ENCODE measurements at regions not wholly inside any gene's neighbourhood (a gene's known extent, or its start where the extent isn't known, plus 50 kb on each side); places are given as distances from the start of the nearest gene placed in this dataset.
"Not testable (repeated sequence)": the region's sequence is repeated elsewhere in the genome, so short reads cannot be mapped to it uniquely, and the experiment has no call there.

- Histone ChIP-seq H3K9ac (ENCODE audit: low read depth, low read length) (no peak overlapping the region), H3K9me3 (ENCODE audit: insufficient read depth, low read length, severe bottlenecking) (no peaks in the 10 kb centered on the region), H3K4me2 (ENCODE audit: insufficient read depth, low read length) (no peak overlapping the region), H3K36me3 (ENCODE audit: insufficient read depth, low read length) (no peaks in the 10 kb centered on the region), H3K27me3 (ENCODE audit: insufficient read depth, low read length, poor library complexity) (no peaks in the 10 kb centered on the region), H2AFZ (ENCODE audit: low read depth, low read length) (no peak overlapping the region), H3K79me2 (ENCODE audit: insufficient read depth, low read length) (no peaks in the 10 kb centered on the region), H4K20me1 (ENCODE audit: insufficient read depth, low read length) (no peaks in the 10 kb centered on the region), H3K27ac (ENCODE audit: low read length) (no peak overlapping the region), H3K4me1 (ENCODE audit: insufficient read depth, low read length) (no peaks in the 10 kb centered on the region), H3K4me3 (ENCODE audit: low read depth in 1 of 2, low read length in 2 of 2) (no peak overlapping the region)
- ATAC-seq (ENCODE audit: insufficient read depth, low read depth), result no peak
- TF ChIP-seq EZH2 (IDR thresholded peaks at IDR 0.05; ENCODE audit: borderline replicate concordance, low read depth, low read length, severe bottlenecking) (no peak), CTCF (IDR thresholded peaks at IDR 0.05; ENCODE audit: borderline replicate concordance, extremely low read depth, low read length, poor library complexity, severe bottlenecking) (no peak)
- no peak for DNase-seq
These were observed 169.7 kb downstream of the TMEM47 start for GRCh38 chrX:34487364-34487763.

GRCh38 chrX:34483980-34484379 is 173.1 kb downstream of the TMEM47 start:
- no peaks in the 10 kb centered on the region for H3K27me3 ChIP-seq (ENCODE audit: insufficient read depth, low read length, poor library complexity)

GRCh38 chrX:34470507-34470906 is 186.6 kb downstream of the TMEM47 start:
- no peaks in the 10 kb centered on the region for H3K9me3 ChIP-seq (ENCODE audit: insufficient read depth, low read length, severe bottlenecking)
- no peaks in the 10 kb centered on the region for H3K27me3 ChIP-seq (ENCODE audit: insufficient read depth, low read length, poor library complexity)
- no peak overlapping the region for H3K9ac ChIP-seq (ENCODE audit: low read depth, low read length)
- H3K79me2 ChIP-seq (ENCODE audit: insufficient read depth, low read length), result no peaks in the 10 kb centered on the region
- H3K27ac ChIP-seq (ENCODE audit: low read length), result no peak overlapping the region
- H3K4me2 ChIP-seq (ENCODE audit: insufficient read depth, low read length), result no peak overlapping the region
- H3K36me3 ChIP-seq (ENCODE audit: insufficient read depth, low read length), result no peaks in the 10 kb centered on the region
- ATAC-seq (ENCODE audit: insufficient read depth, low read depth) (no peak), DNase-seq (no peak)
- no peak overlapping the region for H3K4me3 ChIP-seq (ENCODE audit: low read depth in 1 of 2, low read length in 2 of 2)
- no peak overlapping the region for H2AFZ ChIP-seq (ENCODE audit: low read depth, low read length)
- TF ChIP-seq CTCF (IDR thresholded peaks at IDR 0.05; ENCODE audit: borderline replicate concordance, extremely low read depth, low read length, poor library complexity, severe bottlenecking), result no peak
- TF ChIP-seq EZH2 (IDR thresholded peaks at IDR 0.05; ENCODE audit: borderline replicate concordance, low read depth, low read length, severe bottlenecking), result no peak
- no peaks in the 10 kb centered on the region for H3K4me1 ChIP-seq (ENCODE audit: insufficient read depth, low read length)
- no peaks in the 10 kb centered on the region for H4K20me1 ChIP-seq (ENCODE audit: insufficient read depth, low read length)

More at GRCh38 chrX:34483980-34484379, 173.1 kb downstream of the TMEM47 start:
- H3K79me2 ChIP-seq (ENCODE audit: insufficient read depth, low read length), result no peaks in the 10 kb centered on the region
- no peak for ATAC-seq (ENCODE audit: insufficient read depth, low read depth)
- no peaks in the 10 kb centered on the region for H3K4me1 ChIP-seq (ENCODE audit: insufficient read depth, low read length)
- no peaks in the 10 kb centered on the region for H4K20me1 ChIP-seq (ENCODE audit: insufficient read depth, low read length)
- no peak overlapping the region for H3K27ac ChIP-seq (ENCODE audit: low read length)
- no peak overlapping the region for H3K4me2 ChIP-seq (ENCODE audit: insufficient read depth, low read length)
- H3K36me3 ChIP-seq (ENCODE audit: insufficient read depth, low read length), result no peaks in the 10 kb centered on the region
- no peak for DNase-seq
- H2AFZ ChIP-seq (ENCODE audit: low read depth, low read length), result no peak overlapping the region
- no peaks in the 10 kb centered on the region for H3K9me3 ChIP-seq (ENCODE audit: insufficient read depth, low read length, severe bottlenecking)
- TF ChIP-seq CTCF (IDR thresholded peaks at IDR 0.05; ENCODE audit: borderline replicate concordance, extremely low read depth, low read length, poor library complexity, severe bottlenecking), result no peak
- no peak for TF ChIP-seq EZH2 (IDR thresholded peaks at IDR 0.05; ENCODE audit: borderline replicate concordance, low read depth, low read length, severe bottlenecking)
- H3K4me3 ChIP-seq (ENCODE audit: low read depth in 1 of 2, low read length in 2 of 2), result no peak overlapping the region
- H3K9ac ChIP-seq (ENCODE audit: low read depth, low read length), result no peak overlapping the region

GRCh38 chrX:34467437-34467836 is 189.6 kb downstream of the TMEM47 start:
- H2AFZ ChIP-seq (ENCODE audit: low read depth, low read length), result no peak overlapping the region
- H3K4me1 ChIP-seq (ENCODE audit: insufficient read depth, low read length), result no peaks in the 10 kb centered on the region
- no peaks in the 10 kb centered on the region for H3K27me3 ChIP-seq (ENCODE audit: insufficient read depth, low read length, poor library complexity)
- H3K9me3 ChIP-seq (ENCODE audit: insufficient read depth, low read length, severe bottlenecking), result no peaks in the 10 kb centered on the region
- H3K79me2 ChIP-seq (ENCODE audit: insufficient read depth, low read length), result no peaks in the 10 kb centered on the region
- ATAC-seq (ENCODE audit: insufficient read depth, low read depth), result no peak
- no peaks in the 10 kb centered on the region for H3K36me3 ChIP-seq (ENCODE audit: insufficient read depth, low read length)
- no peak overlapping the region for H3K27ac ChIP-seq (ENCODE audit: low read length)
- H3K9ac ChIP-seq (ENCODE audit: low read depth, low read length), result no peak overlapping the region
- no peaks in the 10 kb centered on the region for H4K20me1 ChIP-seq (ENCODE audit: insufficient read depth, low read length)
- no peak for DNase-seq
- TF ChIP-seq EZH2 (IDR thresholded peaks at IDR 0.05; ENCODE audit: borderline replicate concordance, low read depth, low read length, severe bottlenecking) (no peak), CTCF (IDR thresholded peaks at IDR 0.05; ENCODE audit: borderline replicate concordance, extremely low read depth, low read length, poor library complexity, severe bottlenecking) (no peak)
- H3K4me3 ChIP-seq (ENCODE audit: low read depth in 1 of 2, low read length in 2 of 2), result no peak overlapping the region
- no peak overlapping the region for H3K4me2 ChIP-seq (ENCODE audit: insufficient read depth, low read length)

GRCh38 chrX:34463220-34463619 is 193.9 kb downstream of the TMEM47 start:
- not testable (repeated sequence) for H2AFZ ChIP-seq (ENCODE audit: low read depth, low read length); H3K9me3 ChIP-seq (ENCODE audit: insufficient read depth, low read length, severe bottlenecking); H3K79me2 ChIP-seq (ENCODE audit: insufficient read depth, low read length); H3K27me3 ChIP-seq (ENCODE audit: insufficient read depth, low read length, poor library complexity); ATAC-seq (ENCODE audit: insufficient read depth, low read depth); H3K9ac ChIP-seq (ENCODE audit: low read depth, low read length); H3K4me2 ChIP-seq (ENCODE audit: insufficient read depth, low read length); DNase-seq; H3K27ac ChIP-seq (ENCODE audit: low read length); H3K4me3 ChIP-seq (ENCODE audit: low read depth in 1 of 2, low read length in 2 of 2); H3K36me3 ChIP-seq (ENCODE audit: insufficient read depth, low read length); H4K20me1 ChIP-seq (ENCODE audit: insufficient read depth, low read length); H3K4me1 ChIP-seq (ENCODE audit: insufficient read depth, low read length)

Data from DND-41 (cell line).